HG02852 (cell line): ENCODE measurements at regions not wholly inside any gene's neighbourhood (a gene's known extent, or its start where the extent isn't known, plus 50 kb on each side); places are given as distances from the start of the nearest gene placed in this dataset.

ENCODE experiments used
- ATAC-seq: cut with Tn5 transposase; IDR thresholded peaks from one replicate; pipeline ENCODE4 v1.9.1; 2021; ENCODE audit warnings: mild to moderate bottlenecking, moderate library complexity; ENCODE audit not compliant: unreplicated experiment

DNA sequence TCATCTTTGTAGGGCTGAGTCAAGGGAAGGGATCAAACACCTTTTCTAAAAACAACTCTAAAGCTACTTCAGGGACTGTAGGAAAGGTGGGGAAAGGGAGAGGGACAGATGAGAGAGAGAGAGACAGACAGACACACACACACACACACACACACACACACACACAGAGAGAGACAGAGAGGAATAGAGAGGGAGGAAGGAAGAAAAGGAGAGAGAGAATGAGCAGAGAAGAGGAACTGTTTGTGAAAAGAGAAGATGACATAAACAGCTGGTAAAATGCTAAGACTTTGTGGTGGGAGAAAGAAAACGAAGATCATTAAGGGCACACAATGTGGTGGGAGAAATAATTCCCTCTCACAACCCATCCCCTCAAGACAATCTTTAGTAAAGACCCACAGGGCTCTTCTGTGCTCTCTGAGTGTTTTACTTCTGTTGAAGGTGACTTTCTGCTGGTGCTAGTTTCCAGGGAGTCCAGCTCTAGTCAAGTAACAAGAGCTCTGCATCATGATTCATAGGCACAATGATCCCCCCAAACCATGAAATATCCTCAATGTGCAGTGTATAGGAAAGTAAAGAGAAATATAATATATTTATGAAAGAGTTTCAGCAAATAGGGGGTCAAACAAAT, 77.2 kb upstream of the STK17B start:
- no peak for ATAC-seq

DNA sequence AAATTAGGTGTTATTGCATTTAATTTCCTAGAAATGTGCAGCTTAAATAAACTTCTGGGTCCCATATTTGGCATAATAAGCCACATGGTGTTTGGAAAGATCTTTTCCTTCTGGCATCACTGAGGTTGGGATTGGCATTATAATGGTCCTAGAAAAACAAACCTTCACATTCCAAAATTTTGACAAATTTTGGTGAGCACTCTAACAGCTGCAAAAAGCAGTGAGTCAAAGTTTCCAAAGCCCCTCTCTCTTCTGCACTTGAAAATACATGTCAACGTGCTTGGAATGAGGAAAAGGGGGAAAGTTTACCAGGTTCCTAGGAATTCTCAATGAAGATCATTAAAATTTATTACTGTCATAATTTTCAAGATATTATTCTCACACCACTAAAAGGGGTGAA, 77.8 kb upstream of the STK17B start:
- no peak for ATAC-seq

DNA sequence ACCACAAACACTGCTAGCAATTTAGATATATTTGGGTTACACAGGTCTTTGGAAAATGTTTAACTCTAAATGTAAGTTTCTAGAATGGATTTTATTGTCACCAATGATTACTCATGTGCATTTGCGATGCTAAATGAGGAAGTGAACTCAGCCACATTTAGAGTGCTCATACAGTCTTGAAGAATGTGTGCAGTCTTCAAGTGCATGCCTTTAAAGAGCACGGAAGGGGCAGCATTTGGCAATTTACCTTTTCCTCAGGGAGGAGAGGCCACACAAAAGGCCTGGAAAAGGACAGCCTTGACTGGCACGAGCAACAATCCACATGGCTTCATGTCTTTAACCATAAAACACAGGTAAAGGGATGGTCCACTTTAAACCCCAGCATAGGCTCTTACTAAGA, 78.5 kb upstream of the STK17B start:
- ATAC-seq, result peak; percentile 88

DNA sequence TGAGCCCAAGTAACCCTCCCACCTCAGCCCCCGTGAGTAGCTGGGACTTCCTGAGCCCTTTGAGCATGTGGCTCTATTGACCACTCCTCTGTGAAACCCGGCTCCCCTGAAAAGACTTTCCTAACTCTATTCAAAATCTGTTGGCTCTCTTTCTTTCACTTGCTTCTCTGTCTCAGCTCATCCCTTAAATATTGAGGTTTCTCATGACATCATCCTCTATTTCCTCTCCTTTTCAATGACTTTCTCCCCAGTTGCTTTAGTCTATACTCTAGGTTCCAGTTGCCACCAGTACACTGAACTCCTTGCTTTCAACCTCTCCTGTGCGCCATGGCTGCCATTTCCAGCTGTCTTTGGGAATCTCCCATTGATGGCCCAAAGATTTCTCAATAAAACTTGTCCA, 79.8 kb upstream of the STK17B start:
- no peak for ATAC-seq

DNA sequence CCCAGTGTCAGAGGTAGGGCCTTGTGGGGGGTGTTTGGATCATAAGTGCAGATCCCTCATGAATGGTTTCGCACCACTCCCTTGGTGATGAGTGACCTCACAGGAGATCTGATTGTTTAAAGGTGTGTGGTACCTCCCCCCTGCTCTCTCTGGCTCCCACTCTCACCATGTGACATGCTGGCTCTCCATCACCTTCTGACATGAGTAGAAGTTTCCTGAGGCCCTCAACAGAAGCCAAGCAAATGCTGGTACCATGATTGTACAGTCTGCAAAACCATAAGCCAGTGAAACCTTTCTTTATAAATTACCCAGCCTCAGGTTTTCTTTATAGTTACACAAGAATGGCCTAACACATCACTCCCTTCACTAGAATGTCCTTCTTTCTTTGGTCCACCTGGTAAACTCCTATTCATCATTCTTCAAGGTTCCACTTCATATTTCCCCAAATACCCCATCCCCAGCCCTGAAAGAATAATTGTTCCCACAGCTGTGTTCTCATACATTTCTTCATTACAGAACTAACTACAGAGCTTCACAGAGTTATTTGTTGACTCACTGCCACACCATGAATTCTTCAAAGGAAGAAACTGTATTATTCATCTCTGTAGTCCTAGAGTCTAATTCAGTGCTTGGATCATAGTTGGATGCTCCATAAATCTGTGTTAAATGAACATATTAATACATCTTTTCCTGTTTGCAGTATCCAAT, 81.2 kb upstream of the STK17B start:
- no peak for ATAC-seq

DNA sequence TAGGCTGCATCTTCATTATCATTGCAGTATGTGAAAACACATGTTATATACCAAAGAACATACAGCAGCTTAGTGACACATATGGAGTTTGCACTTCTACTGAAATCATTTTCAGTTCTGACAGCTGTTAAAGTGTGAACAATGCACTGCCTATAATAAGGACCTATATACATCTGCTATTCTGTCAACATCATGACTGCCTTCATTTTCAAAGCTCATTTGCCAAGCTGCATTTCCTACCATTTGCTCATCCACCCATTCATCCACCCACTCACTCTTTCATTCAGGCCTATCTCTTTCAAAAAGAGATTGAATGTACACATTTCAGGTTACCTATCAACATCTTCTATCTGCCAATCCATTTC, 81.7 kb upstream of the STK17B start:
- ATAC-seq, result no peak

DNA sequence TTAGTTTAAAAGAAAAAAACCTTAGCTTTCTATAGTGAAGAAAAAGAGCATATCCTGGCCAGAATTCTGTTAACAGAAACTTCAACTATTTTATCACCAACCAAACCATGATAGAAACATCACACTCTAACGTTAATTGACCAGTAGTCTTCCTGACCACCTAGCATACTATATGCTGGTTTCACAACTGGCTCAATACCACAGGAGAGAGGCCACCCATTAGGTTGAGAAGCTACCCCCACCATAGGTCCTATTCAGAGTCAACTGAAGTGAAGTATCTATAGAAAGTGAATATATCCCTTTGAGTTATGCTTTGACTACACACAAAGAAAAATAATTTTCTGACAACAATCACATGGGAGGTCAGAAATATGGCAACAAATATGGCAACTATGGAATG, 85.2 kb upstream of the STK17B start:
- ATAC-seq, result no peak

DNA sequence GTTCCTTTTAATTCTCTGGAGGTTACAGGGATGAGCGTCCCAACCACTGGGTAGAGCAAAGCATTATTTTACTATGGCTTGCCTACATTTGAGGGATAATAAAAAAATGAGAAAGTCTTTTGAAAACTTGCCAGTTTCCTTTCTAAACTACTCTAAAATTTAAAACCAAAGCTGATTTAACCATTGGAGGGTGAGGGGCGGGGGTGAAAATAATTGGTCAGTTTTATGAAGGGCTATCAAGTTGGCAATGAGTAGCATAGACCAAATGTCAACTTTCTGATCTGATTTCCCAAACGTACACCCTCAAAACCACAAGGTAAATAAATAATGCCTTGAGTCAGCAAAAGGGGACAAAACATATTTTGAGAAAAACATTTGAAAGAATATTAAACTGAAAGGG, 85.7 kb upstream of the STK17B start:
- ATAC-seq, result no peak

DNA sequence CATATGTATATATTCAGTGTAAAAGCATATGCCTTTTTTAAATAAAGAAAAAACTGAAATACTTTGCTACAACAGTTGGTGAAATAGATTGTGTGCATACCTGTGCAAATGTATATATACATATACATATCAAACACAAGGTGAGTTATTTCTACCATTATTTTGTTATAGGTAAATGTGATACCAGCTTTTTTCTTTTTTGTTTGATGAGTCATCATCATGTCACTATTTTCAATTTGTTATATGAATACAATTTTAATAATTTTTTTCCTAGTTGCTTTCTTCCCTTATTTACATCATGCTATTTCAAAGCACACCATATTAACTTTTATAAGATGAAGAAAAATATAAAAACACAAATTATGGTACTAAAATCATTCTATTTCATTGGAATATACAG, 87.0 kb upstream of the STK17B start:
- ATAC-seq, result no peak

DNA sequence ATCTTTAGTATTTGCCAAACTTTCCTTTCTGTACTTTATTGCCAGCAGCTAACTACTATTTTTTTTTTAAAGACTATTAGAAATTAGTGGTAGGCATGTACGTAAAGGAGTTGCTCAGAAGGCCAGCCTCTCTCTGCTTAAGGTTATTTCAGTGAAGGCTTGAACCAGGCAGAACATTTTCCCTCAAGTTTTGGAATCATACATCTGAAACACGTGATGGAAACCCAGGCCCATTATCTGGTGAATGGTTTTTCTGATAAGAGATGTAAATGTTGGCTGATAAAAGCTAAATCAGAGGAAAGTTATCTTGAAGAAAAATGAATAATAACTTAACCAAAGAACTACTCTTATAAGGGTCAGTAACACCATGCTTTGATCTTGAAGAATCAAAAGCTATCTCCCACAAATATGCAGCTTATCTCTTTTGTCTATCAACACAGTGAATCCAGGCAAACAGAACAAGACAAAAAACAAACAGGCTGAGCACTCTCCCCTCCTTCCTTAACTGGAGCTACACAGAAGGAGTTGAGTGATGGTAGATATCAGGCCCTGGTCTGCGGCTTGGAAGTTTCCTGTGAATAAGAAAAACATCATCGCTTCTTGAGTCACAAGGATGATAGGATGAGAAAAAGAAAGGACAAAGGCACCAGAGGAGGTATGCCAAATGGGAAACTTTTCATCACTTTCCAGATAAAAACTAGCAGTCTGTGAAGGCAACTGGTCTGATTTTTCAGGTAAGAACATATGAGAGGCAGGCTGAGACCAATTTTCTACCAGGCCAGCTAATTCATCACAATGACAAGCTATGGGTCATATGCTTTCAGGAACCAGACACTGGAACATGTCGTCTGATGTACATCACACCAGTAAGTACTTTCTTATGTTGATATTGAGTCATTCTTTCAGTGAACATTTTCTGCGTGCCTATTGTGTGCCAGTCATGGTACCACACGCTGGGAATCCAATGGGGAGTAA, 88.4 kb upstream of the STK17B start:
- ATAC-seq, result no peak

DNA sequence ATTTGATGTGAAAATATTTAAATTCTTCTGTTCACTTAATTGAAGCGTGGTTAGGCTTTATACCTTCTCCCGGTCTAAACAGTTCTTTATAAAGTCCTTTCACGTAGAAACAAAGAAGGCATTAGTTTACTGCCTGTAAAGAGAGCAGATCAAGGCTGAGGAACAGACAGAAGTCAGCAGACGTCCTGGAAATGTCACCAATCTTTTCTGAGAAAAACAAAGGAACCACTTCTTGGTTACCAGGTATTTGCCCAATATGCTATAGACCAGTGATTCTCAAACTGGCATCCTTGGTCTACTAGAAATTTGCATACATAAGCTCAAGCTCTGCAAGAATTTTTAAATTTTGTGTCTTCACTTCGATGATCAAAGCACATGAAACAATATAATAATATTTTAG, 89.2 kb upstream of the STK17B start:
- no peak for ATAC-seq

DNA sequence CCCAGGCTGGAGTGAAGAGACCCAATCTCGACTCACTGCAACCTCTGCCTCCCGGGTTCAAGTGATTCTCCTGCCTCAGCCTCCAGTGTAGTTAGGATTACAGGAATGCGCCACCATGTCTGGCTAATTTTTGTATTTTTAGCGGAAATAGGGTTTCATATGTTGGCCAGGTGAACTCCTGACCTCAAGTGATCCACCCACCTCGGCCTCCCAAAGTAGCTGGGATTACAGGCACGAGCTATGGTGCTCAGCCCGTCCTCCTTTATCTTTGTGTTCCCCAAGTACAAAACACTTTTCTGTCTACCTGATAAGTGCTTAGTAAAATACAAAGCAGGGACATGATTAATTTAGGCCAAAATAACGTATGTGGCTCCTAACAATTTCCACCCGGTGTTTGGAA, 91.2 kb upstream of the STK17B start:
- ATAC-seq, result no peak

DNA sequence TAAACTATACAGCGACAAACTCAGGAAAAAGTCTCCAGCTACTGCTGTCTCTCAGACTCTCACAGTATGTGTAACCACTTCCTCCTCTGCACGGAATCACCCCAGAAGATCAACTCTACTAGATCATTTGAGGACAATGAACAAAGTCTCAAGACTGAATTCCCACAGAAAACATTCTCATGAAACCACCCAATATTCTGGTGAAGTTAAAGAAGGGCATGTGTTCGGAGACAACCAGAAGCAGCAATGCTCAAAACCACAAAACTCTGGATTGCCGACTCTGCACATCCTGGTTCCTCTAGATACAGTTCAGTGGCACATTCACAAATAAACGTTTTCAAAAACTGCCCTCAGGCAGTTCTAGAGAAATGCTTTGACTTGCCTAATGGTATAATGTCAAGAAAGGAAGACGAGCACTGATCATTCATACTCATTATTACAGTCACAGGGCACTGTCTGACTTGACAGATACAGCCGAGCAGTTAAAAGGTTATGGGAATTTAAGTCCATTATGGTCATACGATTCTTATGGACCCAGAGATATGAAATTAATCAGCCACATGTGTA, 91.9 kb upstream of the STK17B start:
- ATAC-seq, result peak; percentile 95

DNA sequence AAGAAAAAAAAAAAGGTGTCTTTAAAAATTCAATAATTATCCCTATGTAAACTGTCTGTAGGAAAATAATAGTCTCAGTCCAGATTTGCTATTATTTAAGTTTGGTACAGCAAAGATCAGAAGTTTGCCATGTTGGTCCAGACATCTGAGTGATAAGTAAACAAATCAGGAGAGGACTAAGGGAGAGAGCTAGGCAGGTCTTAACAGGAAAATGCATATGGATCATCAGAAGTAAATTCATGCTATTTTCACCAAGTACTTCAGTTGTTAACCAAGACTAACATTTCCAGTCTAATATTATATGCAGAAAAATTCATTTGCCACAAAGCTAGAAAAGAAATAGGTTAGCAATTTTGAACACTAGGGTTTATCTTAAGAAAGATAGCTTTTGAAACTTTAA, 95.0 kb upstream of the STK17B start:
- no peak for ATAC-seq

DNA sequence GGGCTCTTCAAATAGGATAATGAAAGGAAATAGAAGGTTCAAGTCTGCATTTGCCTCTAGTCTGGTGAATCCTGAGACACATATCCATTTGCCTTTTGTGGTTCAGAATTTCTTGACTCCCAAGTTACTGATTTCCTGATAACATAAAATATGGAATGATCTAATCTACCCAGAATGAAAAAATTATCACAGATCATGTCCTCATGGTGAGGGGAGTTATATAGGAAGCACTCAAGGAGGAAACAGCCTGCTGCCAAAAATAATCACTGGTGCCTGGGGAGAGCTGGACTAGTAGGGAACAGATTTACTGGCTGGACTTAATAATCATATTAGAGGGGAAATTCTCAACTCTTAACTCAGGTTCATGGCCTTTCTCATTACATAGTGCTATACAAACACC, 95.5 kb upstream of the STK17B start:
- ATAC-seq, result no peak

DNA sequence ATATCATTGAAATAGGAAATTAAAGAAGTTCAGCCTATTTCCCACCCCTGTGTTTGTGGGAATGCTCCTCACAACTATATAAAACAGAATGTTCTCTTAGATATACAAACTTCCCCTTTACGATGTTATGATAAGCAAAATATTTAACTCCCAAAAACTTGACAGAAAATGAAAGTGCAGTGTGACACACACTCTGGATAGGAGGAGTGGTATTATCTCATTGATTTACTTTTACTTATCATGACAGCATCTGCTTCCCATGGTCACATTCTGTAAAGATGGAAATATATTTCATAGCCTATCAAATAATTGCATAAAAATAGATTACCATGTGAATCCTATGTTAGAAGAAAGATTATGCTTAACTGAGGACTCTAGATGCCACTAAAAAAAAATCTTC, 96.6 kb upstream of the STK17B start:
- no peak for ATAC-seq

DNA sequence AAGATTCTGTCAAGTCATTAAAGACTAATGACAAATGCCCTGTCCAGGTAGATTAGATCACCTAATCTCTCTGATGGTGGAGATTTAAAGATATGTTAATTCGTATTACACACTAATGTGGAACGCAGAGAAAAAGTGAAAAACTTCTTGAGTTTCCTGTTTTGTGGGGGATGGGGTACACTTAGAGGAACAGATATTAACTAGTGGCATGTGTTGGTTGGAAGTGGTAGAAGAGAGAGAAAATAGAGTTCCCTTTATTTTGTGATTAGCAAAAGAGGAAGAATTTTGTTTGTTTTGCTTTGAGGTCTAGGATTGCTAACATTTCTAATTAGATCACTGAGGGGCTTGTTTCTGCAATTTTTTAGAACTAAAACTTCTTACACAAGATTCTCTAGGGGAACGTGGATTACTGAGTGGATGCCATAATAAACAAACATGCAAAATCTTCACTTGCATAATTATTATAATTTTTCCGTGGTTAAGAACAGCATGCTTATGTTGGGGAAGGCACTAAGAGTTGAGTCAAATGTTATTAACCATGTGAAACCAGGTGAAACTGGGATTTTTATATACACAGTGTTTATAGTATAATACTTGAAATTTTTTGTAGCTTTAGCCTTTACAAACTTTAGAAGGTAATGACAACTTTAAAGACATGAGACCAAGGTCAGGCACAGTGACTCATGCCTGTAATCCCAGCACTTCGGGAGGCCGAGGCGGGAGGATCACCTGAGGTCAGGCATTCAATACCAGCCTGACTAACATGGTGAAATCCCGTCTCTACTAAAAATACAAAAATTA, 97.4 kb upstream of the STK17B start:
- ATAC-seq, result peak; percentile 38

DNA sequence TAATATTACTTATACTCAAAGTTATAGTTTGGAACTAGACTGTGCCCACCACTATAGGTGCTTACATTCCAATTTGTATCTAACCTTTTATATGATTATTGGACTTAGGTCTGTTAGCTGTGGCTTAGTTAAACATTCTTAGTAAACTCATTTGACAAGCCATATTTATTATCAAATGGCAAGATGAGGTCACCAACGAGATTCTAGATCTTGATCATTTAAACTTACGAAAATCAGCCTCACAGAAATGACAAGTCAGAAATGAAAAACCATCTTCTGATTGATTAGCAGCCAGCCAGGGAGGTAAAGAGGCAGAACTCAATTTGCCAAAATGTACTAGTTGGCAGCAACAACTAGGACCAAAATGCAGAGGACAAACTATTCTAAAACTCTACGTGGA, 100.4 kb upstream of the STK17B start:
- no peak for ATAC-seq

DNA sequence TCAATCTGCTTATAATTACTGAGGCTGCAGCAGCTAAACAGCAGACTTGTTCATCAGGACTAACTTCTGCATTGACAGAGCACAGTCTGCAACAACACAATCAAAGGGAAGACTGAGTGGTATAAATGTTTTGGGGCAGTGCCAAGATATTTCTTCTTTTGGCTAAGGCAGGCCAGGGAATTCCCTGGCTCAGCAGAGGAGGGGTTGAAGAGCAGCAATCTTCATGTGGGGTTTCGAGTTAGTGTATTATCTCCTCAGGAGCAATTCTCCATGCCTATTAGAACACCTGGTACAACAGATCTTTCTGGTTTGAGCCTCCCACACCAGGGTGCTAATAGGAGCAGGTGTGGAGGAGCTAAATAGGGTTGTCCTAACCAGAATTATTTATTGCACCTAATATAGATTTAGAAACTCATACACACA, 103.0 kb upstream of the STK17B start:
- ATAC-seq, result peak; percentile 58

DNA sequence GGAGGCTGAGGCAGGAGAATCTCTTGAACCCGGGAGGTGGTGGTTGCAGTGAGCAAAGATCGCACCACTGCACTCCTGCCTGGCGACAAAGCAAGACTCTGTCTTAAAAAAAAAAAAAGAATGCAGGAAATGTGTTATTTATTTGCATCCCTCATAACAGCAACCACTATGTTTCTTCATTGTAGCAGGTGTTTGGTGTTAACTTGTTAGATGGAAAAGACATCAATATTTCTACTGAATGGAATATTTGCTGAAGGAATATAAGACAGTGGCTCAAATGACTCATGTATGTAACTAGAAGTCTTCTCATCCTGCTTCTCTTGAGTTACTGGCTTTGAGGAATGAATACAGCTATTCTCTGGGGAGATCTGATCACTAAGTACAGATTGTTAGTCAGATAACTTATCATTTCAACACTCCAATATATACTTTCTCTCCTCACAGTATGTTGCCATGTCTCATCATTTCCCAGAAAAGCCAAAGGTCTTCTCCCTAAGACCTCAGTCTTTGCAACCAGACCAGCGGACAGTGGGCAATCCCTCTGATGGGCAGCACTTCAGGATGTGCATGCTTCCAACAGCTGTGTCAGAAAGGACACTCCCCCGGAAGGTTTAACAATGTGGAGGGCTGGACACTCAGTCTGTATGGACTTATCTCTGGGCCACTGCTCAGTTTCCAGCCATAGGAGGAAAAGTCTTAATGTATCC, 104.4 kb upstream of the STK17B start:
- ATAC-seq, result peak; percentile 37
